Ovary (tissue), 3 donors: ENCODE measurements at regions not wholly inside any gene's neighbourhood (a gene's known extent, or its start where the extent isn't known, plus 50 kb on each side); places are given as distances from the start of the nearest gene placed in this dataset.

Experiments used
- EP300 ChIP-seq: sonication (generic); formaldehyde crosslinking; IDR thresholded peaks from one replicate; pipeline ENCODE4 v1.6.1; 2017; ENCODE audit warnings: antibody characterized with exemption
- POLR2A ChIP-seq: fragments of 450-650 bp; IDR thresholded peaks from one replicate; pipeline ENCODE4 v1.6.1; 2017; ENCODE audit warnings: antibody characterized with exemption, mild to moderate bottlenecking, moderate library complexity
- TF ChIP-seq, protein P1 (sequence below), 3 donors: fragments of 450-650 bp in 2 of 3; fragments of 200-600 bp in 1 of 3; IDR thresholded peaks; one replicate each; pipeline versions ENCODE4 v1.5.1 to v1.8.0; 2016 to 2022; ENCODE audit warnings: antibody characterized with exemption in 3 of 3, mild to moderate bottlenecking in 1 of 3
- donor health status: DM: no; HTN: no; CAD: no.

DNA sequence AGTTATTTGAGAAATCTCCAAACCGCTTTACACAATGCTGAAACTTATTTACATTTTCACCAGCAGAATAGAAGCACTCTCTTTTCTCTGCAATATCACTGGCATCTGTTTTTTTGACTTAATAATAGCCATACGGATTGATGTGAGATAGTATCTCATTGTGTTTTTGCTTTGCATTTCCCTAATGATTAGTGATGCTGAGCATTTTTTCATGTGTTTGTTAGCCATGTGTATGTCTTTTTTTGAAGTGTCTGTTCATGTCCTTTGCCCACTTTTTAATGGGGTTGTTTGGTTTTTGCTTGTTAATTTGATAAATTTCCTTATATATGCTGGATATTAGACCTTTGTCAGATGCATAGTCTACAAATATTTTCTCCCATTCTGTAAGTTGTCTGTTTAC, 73.6 kb downstream of the FBXO5 start:
- TF ChIP-seq, protein P1, sequence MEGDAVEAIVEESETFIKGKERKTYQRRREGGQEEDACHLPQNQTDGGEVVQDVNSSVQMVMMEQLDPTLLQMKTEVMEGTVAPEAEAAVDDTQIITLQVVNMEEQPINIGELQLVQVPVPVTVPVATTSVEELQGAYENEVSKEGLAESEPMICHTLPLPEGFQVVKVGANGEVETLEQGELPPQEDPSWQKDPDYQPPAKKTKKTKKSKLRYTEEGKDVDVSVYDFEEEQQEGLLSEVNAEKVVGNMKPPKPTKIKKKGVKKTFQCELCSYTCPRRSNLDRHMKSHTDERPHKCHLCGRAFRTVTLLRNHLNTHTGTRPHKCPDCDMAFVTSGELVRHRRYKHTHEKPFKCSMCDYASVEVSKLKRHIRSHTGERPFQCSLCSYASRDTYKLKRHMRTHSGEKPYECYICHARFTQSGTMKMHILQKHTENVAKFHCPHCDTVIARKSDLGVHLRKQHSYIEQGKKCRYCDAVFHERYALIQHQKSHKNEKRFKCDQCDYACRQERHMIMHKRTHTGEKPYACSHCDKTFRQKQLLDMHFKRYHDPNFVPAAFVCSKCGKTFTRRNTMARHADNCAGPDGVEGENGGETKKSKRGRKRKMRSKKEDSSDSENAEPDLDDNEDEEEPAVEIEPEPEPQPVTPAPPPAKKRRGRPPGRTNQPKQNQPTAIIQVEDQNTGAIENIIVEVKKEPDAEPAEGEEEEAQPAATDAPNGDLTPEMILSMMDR (IDR thresholded peaks at IDR 0.05), result no peak
- no peak for TF ChIP-seq POLR2A
- TF ChIP-seq EP300, result no peak
